ENCODE measurements at regions not wholly inside any gene's neighbourhood (a gene's known extent, or its start where the extent isn't known, plus 50 kb on each side); places are given as distances from the start of the nearest gene placed in this dataset.

- DNase-seq (ENCODE audit: low spot score) = no peak
- no peak for TF ChIP-seq CTCF (IDR thresholded peaks at IDR 0.05; ENCODE audit: extremely low read depth, missing control alignments)
Measured at GRCh38 chr10:107481224-107481623, 316.7 kb upstream of the SORCS1 start.

- no peak for TF ChIP-seq CTCF (IDR thresholded peaks at IDR 0.05; ENCODE audit: extremely low read depth, missing control alignments)
- DNase-seq (ENCODE audit: low spot score) = no peak
Measured at GRCh38 chr10:107480781-107481180, 316.3 kb upstream of the SORCS1 start.

GRCh38 chr10:107477266-107477665 lies 312.8 kb upstream of the SORCS1 start:
- no peak for TF ChIP-seq CTCF (IDR thresholded peaks at IDR 0.05; ENCODE audit: extremely low read depth, missing control alignments)

GRCh38 chr10:107476408-107476807 lies 311.9 kb upstream of the SORCS1 start:
- TF ChIP-seq CTCF (IDR thresholded peaks at IDR 0.05; ENCODE audit: extremely low read depth, missing control alignments) = no peak
- no peak for DNase-seq (ENCODE audit: low spot score)

More at GRCh38 chr10:107477266-107477665, 312.8 kb upstream of the SORCS1 start:
- peak; percentile 16 for DNase-seq (ENCODE audit: low spot score)

GRCh38 chr10:107474650-107475049 lies 310.1 kb upstream of the SORCS1 start:
- DNase-seq (ENCODE audit: low spot score) = no peak
- no peak for TF ChIP-seq CTCF (IDR thresholded peaks at IDR 0.05; ENCODE audit: extremely low read depth, missing control alignments)

- TF ChIP-seq CTCF (IDR thresholded peaks at IDR 0.05; ENCODE audit: extremely low read depth, missing control alignments) = no peak
- DNase-seq (ENCODE audit: low spot score) = no peak
Measured at GRCh38 chr10:107473225-107473624, 308.7 kb upstream of the SORCS1 start.

- DNase-seq (ENCODE audit: low spot score) = no peak
- no peak for TF ChIP-seq CTCF (IDR thresholded peaks at IDR 0.05; ENCODE audit: extremely low read depth, missing control alignments)
Measured at GRCh38 chr10:107471911-107472310, 307.4 kb upstream of the SORCS1 start.

Data from GM20000 (cell line).